Loucy (cell line): ENCODE measurements at regions not wholly inside any gene's neighbourhood (a gene's known extent, or its start where the extent isn't known, plus 50 kb on each side); places are given as distances from the start of the nearest gene placed in this dataset.

Experiments
- CTCF ChIP-seq: fragments of 200-600 bp; sonication (generic); conservative IDR thresholded peaks from 2 replicates; pipeline ENCODE4 v1.5.1; 2014; ENCODE audit warnings: mild to moderate bottlenecking, antibody characterized with exemption, low read length
- EZH2phosphoT487 ChIP-seq: fragments of 200-600 bp; IDR thresholded peaks from 2 replicates; pipeline ENCODE4 v1.6.1; 2018; ENCODE audit warnings: antibody characterized with exemption, mild to moderate bottlenecking, moderate library complexity, borderline replicate concordance

GRCh38 chr11:115767883-115768282, 263.7 kb upstream of the CADM1 start:
- no peak for TF ChIP-seq CTCF
- TF ChIP-seq EZH2phosphoT487 = no peak
